GM20000 (cell line): ENCODE measurements at regions not wholly inside any gene's neighbourhood (a gene's known extent, or its start where the extent isn't known, plus 50 kb on each side); places are given as distances from the start of the nearest gene placed in this dataset.

Experiments used
- DNase-seq: peaks from one replicate; pipeline ENCODE4 v3.0.0; 2012; ENCODE audit warnings: low spot score
- TF ChIP-seq, protein P1 (sequence below): IDR thresholded peaks from 2 replicates; pipeline ENCODE4 v1.5.1; 2012; ENCODE audit warnings: mild to moderate bottlenecking, control low read depth; ENCODE audit errors: extremely low read depth, missing control alignments

- DNase-seq, result no peak
- TF ChIP-seq, protein P1, sequence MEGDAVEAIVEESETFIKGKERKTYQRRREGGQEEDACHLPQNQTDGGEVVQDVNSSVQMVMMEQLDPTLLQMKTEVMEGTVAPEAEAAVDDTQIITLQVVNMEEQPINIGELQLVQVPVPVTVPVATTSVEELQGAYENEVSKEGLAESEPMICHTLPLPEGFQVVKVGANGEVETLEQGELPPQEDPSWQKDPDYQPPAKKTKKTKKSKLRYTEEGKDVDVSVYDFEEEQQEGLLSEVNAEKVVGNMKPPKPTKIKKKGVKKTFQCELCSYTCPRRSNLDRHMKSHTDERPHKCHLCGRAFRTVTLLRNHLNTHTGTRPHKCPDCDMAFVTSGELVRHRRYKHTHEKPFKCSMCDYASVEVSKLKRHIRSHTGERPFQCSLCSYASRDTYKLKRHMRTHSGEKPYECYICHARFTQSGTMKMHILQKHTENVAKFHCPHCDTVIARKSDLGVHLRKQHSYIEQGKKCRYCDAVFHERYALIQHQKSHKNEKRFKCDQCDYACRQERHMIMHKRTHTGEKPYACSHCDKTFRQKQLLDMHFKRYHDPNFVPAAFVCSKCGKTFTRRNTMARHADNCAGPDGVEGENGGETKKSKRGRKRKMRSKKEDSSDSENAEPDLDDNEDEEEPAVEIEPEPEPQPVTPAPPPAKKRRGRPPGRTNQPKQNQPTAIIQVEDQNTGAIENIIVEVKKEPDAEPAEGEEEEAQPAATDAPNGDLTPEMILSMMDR, result no peak
Observed at GRCh38 chr11:91091563-91091962, 868.7 kb upstream of the CHORDC1 start.

DNA sequence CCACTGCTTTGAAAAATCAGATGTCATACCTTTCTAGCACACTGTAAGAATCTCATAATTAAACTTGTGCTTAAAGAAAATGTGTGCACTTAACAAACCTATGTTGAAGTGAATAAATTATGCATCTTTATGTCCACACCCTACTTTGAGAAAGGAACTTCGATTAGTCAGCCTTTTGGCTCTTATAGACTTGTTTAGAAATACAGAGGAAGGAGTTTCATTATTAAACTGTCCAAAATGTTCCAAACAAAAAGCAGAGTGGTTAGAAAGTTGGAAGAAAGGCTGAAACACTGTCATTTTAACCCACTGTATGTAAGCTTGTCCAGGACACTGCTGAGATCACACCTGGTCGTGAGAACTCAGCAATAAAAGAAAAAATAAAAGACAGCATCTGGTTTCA is 863.2 kb upstream of the CHORDC1 start:
- no peak for DNase-seq
- TF ChIP-seq, protein P1, result no peak

- DNase-seq, result no peak
- TF ChIP-seq, protein P1, result no peak
Observed at GRCh38 chr11:91082255-91082654, 859.4 kb upstream of the CHORDC1 start.

GRCh38 chr11:91081440-91082043 is 858.7 kb upstream of the CHORDC1 start:
- DNase-seq, result no peak
- TF ChIP-seq, protein P1, result no peak

DNA sequence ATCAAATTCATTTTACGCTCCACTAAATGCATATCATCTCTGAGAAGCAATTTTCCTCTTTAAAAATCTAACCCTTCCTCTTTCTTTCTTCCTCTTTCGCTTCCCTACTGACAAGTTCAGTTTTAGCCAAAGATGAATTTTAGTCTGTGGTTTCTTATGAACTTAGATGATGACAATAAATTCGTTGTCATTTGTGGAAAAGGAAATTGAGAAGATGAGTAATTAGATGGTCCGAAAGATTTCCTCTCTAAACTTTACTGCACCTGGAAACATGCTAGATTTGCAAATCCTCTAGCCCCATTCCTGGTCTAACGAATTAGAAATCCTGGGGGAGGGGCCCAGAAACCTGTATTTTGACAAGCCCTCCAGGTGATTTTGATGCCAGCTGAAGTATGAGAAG is 855.4 kb upstream of the CHORDC1 start:
- DNase-seq, result no peak

GRCh38 chr11:91075032-91075695 is 852.3 kb upstream of the CHORDC1 start:
- TF ChIP-seq, protein P1, result no peak
- no peak for DNase-seq

More for the DNA sequence above, 855.4 kb upstream of the CHORDC1 start:
- TF ChIP-seq, protein P1, result no peak

DNA sequence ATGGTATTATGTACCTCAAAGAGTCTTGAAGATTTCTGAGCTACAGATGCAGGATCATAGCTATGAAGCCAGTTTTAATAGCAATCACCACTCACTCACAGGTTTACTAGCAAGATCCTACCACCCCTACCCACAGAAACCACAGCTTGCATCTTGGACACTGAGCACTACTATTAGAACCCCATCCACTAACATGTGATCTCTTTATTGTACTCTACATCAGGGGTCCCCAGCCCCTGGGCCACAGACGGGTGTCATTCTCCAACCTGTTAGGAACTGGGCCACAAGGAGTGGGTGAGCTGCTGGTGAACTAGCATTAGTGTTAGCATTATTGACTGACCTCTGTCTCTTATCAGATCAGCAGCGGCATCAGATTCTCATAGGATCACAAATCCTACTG is 844.8 kb upstream of the CHORDC1 start:
- TF ChIP-seq, protein P1, result no peak
- DNase-seq, result no peak
